DMS 273 treated with DMSO at 0.1 percent for 48 hours (cell line): ENCODE measurements at regions not wholly inside any gene's neighbourhood (a gene's known extent, or its start where the extent isn't known, plus 50 kb on each side); places are given as distances from the start of the nearest gene placed in this dataset.

Experiments used
- DNase-seq: peaks from one replicate; lab custom pipeline; 2025; lab: John Stamatoyannopoulos, UW

GRCh38 chr6:5946701-5947100 is 60.0 kb downstream of the NRN1 start:
- no peak for DNase-seq

GRCh38 chr6:5946181-5946580 is 60.5 kb downstream of the NRN1 start:
- no peak for DNase-seq

GRCh38 chr6:5943591-5943990 is 63.1 kb downstream of the NRN1 start:
- DNase-seq, result no peak

GRCh38 chr6:5942591-5942990 is 64.1 kb downstream of the NRN1 start:
- no peak for DNase-seq

DNA sequence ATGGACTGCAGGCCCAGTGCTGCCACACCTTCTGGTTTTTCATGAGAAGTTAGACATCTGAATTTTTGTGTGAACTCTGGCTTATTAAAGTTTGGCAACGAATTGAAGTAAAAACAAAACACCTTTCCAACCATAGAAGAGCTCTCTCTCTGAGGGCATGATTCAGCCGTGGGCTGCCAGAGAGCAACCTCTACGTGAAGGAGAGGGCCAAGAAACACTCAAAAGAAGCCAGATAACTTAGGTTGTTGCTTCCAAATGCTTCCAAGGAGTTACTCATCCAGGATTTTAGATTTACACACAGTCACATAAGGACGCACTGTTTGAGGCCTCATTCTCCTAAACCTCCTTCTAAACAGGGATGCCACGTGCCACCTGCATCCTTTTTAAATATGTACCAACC is 65.5 kb downstream of the NRN1 start:
- DNase-seq, result no peak

GRCh38 chr6:5938934-5939333 is 67.8 kb downstream of the NRN1 start:
- DNase-seq, result no peak

- no peak for DNase-seq
Measured at GRCh38 chr6:5937936-5938706, 68.6 kb downstream of the NRN1 start.

GRCh38 chr6:5937169-5937909 is 69.4 kb downstream of the NRN1 start:
- no peak for DNase-seq

DNA sequence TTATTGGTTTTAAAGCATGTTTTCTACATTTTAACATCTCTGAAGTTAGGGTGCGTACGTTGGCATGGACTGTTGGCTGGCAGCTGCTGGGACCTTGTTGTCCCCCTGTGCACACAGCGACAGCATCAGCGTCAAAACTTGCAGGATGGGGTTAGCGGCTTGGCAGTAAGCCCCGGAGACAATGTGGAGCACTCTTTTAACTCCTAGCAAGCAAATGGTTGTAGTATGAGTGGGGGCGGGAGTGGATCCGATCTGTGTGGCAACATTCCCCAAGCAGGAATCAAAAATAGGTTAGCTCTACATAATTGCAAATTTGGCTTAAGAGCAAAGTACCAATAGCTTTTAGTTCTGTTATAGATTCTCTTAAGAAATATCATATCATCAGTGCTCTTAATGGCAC is 70.1 kb downstream of the NRN1 start:
- DNase-seq, result no peak

- DNase-seq, result no peak
Measured at GRCh38 chr6:5936140-5936539, 70.6 kb downstream of the NRN1 start.

GRCh38 chr6:5930968-5931367 is 75.8 kb downstream of the NRN1 start:
- DNase-seq, result no peak

DNA sequence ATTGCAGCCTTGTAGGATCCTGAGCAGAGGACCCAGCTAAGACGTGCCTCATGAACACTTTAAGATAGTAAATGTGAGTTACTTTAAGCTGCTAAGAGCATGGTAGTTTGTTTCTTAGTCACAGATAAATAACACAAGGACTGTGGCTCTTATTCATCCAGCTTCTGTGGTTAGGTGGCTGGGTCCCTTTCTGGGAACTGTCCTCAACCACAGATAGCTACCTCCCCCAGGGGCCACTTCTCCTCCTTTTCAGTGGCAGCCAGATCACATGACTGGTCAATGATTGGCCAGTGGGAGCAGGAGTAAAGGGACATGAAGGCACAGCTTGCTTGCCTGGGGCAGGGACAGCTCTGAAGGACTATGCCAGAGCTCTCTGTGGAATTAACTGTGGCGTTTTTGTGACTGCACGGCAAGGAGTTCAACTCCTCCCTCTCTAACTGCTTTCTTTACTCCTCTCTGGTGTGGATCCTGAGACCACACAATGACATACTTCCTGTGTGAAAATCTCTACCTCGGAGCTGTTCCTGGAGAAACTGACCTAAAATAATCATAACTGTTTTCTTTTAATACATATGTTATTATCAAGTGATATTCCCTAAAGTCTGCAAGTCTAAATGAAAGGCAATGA is 76.5 kb downstream of the NRN1 start:
- no peak for DNase-seq

GRCh38 chr6:5923840-5924239 is 82.9 kb downstream of the NRN1 start:
- DNase-seq, result no peak

DNA sequence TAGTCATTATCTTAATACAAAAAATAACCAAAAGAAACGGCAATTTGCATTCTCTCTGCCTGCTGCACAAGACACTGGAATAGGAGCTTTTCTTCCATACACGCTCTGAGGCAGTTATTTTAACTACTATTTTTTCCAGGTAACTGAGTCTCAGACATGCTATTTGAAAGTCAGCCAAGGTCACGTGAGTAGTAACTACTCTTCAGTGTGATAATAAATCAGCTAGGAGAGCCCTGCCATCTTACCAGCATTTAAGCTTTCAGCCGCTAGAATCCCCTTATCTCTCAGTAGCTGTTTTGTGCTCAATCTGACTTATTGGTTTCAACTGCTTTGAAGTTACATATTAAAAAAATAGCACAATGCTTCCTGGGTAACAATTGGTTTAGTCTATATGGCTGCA is 84.5 kb downstream of the NRN1 start:
- no peak for DNase-seq

DNA sequence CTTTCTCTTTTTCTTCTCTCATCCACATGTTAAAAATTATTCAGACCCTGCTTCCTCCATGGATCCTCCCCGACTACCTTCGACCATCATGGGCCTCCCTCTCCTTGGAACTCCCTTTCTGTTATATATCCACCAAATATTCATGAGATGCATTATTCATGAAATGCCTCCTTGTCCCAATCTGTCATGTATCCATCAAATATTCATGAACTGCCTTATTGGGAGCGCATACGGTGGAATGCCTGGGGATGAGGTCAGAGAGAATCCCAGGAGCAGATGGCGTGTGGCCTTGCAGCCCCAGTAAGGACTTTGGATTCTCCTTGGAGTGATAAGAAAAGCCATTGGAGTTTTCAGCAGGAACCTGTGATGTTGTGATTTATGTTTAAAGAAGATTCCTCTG is 97.0 kb downstream of the NRN1 start:
- DNase-seq, result peak; percentile 48

GRCh38 chr6:5906842-5907241 is 99.9 kb downstream of the NRN1 start:
- DNase-seq, result no peak

DNA sequence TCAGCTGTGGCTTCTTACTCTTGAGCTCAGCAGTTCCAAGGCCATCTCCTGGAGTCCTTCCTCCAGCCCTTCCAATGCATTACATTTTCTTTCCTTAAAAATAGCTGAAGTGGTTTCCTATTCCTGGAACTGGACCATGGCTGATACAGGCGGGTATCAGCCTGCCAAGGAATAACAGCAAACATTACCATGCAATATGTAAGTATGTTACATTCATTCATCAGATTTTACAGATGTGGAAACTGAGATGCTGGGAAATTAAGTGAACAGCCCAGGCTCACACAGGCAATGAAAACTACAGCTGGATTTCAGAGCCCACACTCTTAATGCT is 100.4 kb downstream of the NRN1 start:
- DNase-seq, result no peak

DNA sequence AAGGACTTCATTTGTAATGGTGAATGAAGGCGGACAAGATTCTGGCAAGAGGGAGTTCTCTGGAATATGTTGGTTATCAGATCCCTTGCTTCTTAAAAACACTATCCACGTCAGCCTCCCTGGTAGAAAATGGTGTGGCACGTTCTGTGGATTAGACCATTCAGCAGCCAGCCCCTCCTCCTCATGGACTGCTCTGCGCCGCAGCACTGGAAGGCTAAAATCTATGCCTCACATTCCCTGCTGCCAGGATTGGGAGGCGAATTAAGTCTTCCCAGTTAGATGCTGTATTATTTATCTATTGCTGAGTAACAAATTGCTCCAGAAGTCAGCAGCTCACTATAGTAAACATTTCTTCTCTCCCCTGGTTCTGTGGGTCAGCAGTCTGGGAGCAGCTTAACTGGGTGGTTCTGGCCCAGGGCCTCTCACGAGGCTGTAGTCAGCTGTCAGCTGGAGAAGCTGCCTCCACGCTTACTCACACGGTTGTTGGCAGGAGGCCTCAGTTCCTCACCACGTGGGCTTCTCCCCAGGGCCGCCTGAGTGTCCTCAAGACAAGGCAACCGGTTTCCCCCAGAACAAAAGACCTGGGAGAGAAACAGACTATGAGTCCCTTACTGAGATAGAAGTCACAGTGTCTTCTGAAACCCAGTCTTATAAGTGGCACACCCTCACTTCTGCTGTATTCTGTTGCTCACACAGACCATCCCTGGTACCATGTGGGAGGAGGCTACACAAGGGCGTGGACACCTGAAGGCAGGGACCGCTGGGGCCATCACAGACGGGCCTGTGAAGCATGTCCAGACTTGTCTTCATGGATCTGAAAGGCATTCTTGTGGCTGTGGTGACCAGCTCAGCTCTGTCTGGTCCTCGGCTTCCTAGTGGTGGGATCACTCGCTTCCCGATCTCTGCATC is 101.0 kb downstream of the NRN1 start:
- DNase-seq, result no peak

GRCh38 chr6:5904532-5904931 is 102.2 kb downstream of the NRN1 start:
- no peak for DNase-seq

GRCh38 chr6:5899216-5900045 is 107.3 kb downstream of the NRN1 start:
- DNase-seq, result no peak

- no peak for DNase-seq
Measured at GRCh38 chr6:5898563-5898962, 108.2 kb downstream of the NRN1 start.
